ENCODE measurements at regions not wholly inside any gene's neighbourhood (a gene's known extent, or its start where the extent isn't known, plus 50 kb on each side); places are given as distances from the start of the nearest gene placed in this dataset.

DNA sequence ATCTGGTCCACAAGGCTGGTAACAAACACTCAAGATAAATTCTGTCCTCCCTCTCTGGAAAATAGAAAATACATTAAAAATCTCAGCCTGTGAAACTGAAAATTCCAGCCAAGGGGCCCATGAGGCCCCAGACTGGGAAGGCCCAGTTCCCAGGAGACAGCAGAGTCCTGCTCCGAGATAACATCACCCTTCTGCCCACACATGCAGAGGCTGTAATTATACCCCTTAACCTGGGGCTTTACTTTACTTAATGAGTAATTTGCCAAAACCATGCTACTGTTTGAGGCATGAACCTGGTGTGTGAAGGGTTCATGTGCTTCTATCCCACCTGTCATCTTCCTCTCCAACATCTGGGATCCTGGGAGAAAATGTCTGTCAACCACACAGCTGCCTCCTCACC, 398.9 kb upstream of the SULF2 start:
- peaks cover 11% of the 10 kb centered on the region for H3K27me3 Mint-ChIP-seq
- ATAC-seq (replicated peaks) = no peak
- H3K9me3 Mint-ChIP-seq = no peaks in the 10 kb centered on the region
- no peaks in the 10 kb centered on the region for H3K36me3 Mint-ChIP-seq (ENCODE audit: low read depth)
- H3K4me1 Mint-ChIP-seq = no peaks in the 10 kb centered on the region
- no peak overlapping the region for H3K27ac Mint-ChIP-seq
- no peak overlapping the region for H3K4me3 Mint-ChIP-seq

DNA sequence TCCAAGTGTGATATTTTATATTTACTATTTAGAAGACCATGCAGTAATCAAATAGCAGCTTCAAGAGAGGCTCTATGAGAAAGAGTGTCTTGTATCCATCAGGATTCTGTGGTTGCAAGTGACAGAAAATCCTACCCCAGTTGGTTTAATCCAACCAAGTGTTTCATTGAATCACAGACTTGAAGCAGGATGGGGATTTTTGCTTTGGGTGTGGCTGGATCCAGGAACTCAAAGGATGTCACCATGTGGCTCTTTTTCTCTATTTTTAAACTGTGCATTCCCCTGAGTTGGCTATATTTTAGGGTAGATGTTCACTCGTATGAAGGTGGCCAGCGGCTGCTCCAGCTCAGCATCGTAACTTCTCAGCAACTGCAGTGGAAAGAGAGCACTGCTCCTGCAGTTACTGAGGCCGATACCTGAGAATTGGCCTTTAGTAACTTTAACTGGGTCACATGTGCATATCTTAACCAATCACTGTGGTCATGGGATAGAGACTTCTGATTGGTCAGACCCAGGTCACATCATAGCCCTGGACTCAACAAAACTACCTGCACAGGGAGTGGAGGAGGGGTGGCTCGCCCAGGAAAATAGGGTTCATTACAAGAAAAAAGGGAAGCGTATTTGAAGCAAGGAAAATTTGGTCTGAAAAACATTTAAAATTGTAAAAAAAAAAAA, 396.1 kb upstream of the SULF2 start:
- H3K27ac Mint-ChIP-seq = no peak overlapping the region
- peaks cover 1% of the 10 kb centered on the region for H3K27me3 Mint-ChIP-seq
- no peak overlapping the region for H3K4me3 Mint-ChIP-seq
- ATAC-seq (replicated peaks) = no peak
- H3K36me3 Mint-ChIP-seq (ENCODE audit: low read depth) = no peaks in the 10 kb centered on the region
- H3K9me3 Mint-ChIP-seq = no peaks in the 10 kb centered on the region
- no peaks in the 10 kb centered on the region for H3K4me1 Mint-ChIP-seq

DNA sequence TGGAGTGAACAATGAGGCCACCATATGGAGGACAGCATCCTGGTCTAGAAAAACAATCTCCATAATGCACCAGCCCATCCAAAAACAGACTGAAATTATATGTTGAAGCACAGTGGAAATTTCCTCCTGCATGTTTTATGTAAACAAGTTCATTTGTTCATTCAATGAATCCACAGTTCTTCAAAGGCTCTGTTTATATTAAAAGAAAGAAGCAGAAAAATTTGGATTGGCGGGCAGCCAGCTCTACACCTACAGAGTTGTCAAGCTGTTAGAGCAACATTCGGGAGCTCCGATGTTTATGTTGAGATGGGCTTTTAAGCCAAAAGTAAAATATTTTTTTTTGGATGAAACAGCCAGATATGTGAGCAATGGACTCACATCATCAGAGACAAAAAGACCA, 395.3 kb upstream of the SULF2 start:
- Mint-ChIP-seq H3K4me1 (no peaks in the 10 kb centered on the region), H3K4me3 (no peak overlapping the region), H3K36me3 (ENCODE audit: low read depth) (no peaks in the 10 kb centered on the region), H3K27me3 (no peaks in the 10 kb centered on the region), H3K9me3 (no peaks in the 10 kb centered on the region), H3K27ac (no peak overlapping the region)
- ATAC-seq (replicated peaks) = no peak

GRCh38 chr20:48180024-48180423, 394.7 kb upstream of the SULF2 start:
- Mint-ChIP-seq H3K4me1 (no peaks in the 10 kb centered on the region), H3K27me3 (no peaks in the 10 kb centered on the region), H3K27ac (no peak overlapping the region), H3K4me3 (no peak overlapping the region), H3K36me3 (ENCODE audit: low read depth) (no peaks in the 10 kb centered on the region), H3K9me3 (no peaks in the 10 kb centered on the region)
- ATAC-seq (replicated peaks) = no peak

- Mint-ChIP-seq H3K27me3 (peaks cover 4% of the 10 kb centered on the region), H3K9me3 (no peaks in the 10 kb centered on the region), H3K36me3 (ENCODE audit: low read depth) (no peaks in the 10 kb centered on the region), H3K27ac (no peak overlapping the region), H3K4me3 (no peak overlapping the region), H3K4me1 (no peaks in the 10 kb centered on the region)
- no peak for ATAC-seq (replicated peaks)
These were observed 393.4 kb upstream of the SULF2 start for GRCh38 chr20:48178633-48179032.

DNA sequence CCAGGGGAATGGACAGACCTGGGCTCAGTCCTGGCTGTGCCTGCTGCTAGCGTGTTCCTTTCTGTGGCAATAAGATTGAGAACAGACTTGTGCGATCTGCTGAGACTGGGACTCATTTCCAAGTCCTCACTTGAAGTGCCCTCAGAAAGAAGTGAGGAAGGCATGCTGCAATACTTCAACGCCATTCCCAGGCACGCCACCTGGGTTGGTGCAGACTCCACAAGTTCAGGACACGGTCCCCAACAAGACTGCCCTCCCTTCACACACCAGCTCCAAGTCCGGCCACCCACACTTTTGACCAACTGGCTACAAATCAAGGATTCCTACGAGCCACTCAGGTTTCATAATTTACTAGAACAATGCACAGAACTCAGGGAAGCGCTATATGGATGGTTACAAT, 391.8 kb upstream of the SULF2 start:
- H3K4me1 Mint-ChIP-seq = no peaks in the 10 kb centered on the region
- no peak overlapping the region for H3K27ac Mint-ChIP-seq
- ATAC-seq (replicated peaks) = no peak
- no peaks in the 10 kb centered on the region for H3K36me3 Mint-ChIP-seq (ENCODE audit: low read depth)
- H3K4me3 Mint-ChIP-seq = no peak overlapping the region
- H3K27me3 Mint-ChIP-seq = peaks cover 10% of the 10 kb centered on the region
- no peaks in the 10 kb centered on the region for H3K9me3 Mint-ChIP-seq

DNA sequence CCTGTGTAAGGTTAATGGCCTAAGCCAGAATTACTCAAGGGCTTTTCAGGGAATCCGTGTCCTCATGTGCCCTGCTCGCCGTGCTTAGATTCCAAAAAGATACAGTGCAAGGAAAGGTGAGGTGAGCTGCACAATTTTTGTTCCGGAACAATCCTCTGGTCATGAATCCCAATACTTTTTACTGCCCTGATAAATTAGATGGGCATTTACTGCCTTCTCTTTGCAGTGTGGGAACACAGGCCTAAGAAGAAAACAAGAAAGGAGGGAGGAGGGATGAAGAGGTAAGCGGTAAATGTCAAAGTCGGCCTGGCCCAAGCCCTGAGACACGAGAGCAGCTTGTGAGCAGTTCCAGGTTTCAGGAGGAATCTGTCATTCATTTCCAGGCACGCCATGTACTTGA, 390.9 kb upstream of the SULF2 start:
- Mint-ChIP-seq H3K4me3 (no peak overlapping the region), H3K36me3 (ENCODE audit: low read depth) (no peaks in the 10 kb centered on the region), H3K9me3 (no peaks in the 10 kb centered on the region), H3K4me1 (no peaks in the 10 kb centered on the region), H3K27ac (no peak overlapping the region), H3K27me3 (peaks cover 13% of the 10 kb centered on the region)
- no peak for ATAC-seq (replicated peaks)

- no peak for ATAC-seq (replicated peaks)
- Mint-ChIP-seq H3K27me3 (peaks cover 13% of the 10 kb centered on the region), H3K36me3 (ENCODE audit: low read depth) (no peaks in the 10 kb centered on the region), H3K4me1 (no peaks in the 10 kb centered on the region), H3K4me3 (no peak overlapping the region), H3K9me3 (no peaks in the 10 kb centered on the region), H3K27ac (no peak overlapping the region)
These were observed 390.0 kb upstream of the SULF2 start for GRCh38 chr20:48175261-48175660.

DNA sequence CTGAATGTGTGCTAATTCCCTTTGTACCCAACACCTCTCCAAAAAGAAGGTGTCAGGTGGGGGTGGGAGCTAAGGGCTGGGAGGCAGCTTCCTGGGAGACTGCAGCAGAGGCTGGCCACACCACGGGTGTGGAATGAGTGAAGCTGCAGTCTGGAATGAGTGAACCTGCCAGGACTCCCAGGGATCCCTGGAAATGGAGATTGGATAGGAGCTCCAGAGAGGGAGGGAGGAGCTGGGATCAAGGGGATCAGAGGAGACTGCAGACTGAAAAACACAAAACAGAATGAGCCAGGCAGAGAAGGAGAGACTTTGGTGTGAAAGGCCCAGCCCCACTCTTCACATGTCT, 387.0 kb upstream of the SULF2 start:
- peaks cover 16% of the 10 kb centered on the region for H3K27me3 Mint-ChIP-seq
- ATAC-seq (replicated peaks) = no peak
- no peak overlapping the region for H3K27ac Mint-ChIP-seq

GRCh38 chr20:48171626-48172356, 386.5 kb upstream of the SULF2 start:
- H3K9me3 Mint-ChIP-seq = no peaks in the 10 kb centered on the region
- no peak for ATAC-seq (replicated peaks)
- no peaks in the 10 kb centered on the region for H3K36me3 Mint-ChIP-seq (ENCODE audit: low read depth)
- H3K4me1 Mint-ChIP-seq = no peaks in the 10 kb centered on the region
- peaks cover 16% of the 10 kb centered on the region for H3K27me3 Mint-ChIP-seq
- no peak overlapping the region for H3K4me3 Mint-ChIP-seq
- no peak overlapping the region for H3K27ac Mint-ChIP-seq

More for the DNA sequence above, 387.0 kb upstream of the SULF2 start:
- Mint-ChIP-seq H3K4me3 (no peak overlapping the region), H3K36me3 (ENCODE audit: low read depth) (no peaks in the 10 kb centered on the region), H3K4me1 (no peaks in the 10 kb centered on the region), H3K9me3 (no peaks in the 10 kb centered on the region)

DNA sequence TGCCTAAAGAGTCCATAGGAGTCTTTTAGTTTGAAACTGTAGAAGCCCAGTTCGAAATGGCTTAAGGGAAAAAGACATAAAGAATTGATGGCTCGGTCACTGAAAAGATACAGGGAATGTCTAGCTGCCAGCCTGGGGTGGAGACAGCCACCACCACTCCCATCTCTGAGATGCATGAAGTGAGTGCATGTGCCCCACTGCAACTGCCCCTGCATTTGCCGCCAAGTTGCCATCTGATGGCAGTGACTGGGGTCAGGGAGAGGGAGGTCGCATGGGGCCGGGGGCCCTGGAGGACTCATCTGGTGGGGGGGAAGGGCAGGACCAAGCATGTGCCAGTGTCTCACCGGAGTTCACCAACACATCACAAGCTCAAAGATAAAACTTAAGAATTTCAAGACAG, 385.8 kb upstream of the SULF2 start:
- no peaks in the 10 kb centered on the region for H3K36me3 Mint-ChIP-seq (ENCODE audit: low read depth)
- no peak for ATAC-seq (replicated peaks)
- H3K27me3 Mint-ChIP-seq = peaks cover 16% of the 10 kb centered on the region
- H3K27ac Mint-ChIP-seq = no peak overlapping the region
- H3K4me3 Mint-ChIP-seq = no peak overlapping the region
- H3K9me3 Mint-ChIP-seq = no peaks in the 10 kb centered on the region
- H3K4me1 Mint-ChIP-seq = no peaks in the 10 kb centered on the region

DNA sequence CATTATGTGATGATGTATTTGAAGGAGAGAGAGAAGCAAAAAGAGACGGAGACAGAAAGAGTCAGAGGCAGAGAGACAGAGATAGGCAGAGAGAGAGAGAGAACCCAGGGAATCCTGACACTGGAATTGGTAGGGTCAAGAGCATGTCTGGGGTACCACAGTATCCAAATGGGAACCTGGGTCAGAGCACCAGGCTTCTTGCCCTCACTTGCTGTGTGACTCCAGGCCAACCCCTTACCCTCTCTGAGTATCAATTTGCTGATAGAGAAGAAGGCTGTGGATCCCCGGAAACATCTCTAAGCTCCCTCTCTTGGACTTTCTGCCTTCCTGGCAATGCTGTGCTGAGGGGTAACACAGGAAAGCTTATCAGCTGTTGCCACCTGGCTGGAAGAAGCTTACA, 385.3 kb upstream of the SULF2 start:
- H3K27ac Mint-ChIP-seq = no peak overlapping the region
- H3K36me3 Mint-ChIP-seq (ENCODE audit: low read depth) = no peaks in the 10 kb centered on the region
- no peak for ATAC-seq (replicated peaks)
- no peaks in the 10 kb centered on the region for H3K9me3 Mint-ChIP-seq
- peaks cover 16% of the 10 kb centered on the region for H3K27me3 Mint-ChIP-seq
- H3K4me3 Mint-ChIP-seq = no peak overlapping the region
- no peaks in the 10 kb centered on the region for H3K4me1 Mint-ChIP-seq

- no peak for ATAC-seq (replicated peaks)
- Mint-ChIP-seq H3K4me3 (no peak overlapping the region), H3K4me1 (no peaks in the 10 kb centered on the region), H3K9me3 (no peaks in the 10 kb centered on the region), H3K27me3 (peaks cover 21% of the 10 kb centered on the region), H3K36me3 (ENCODE audit: low read depth) (no peaks in the 10 kb centered on the region), H3K27ac (no peak overlapping the region)
These were observed 384.5 kb upstream of the SULF2 start for GRCh38 chr20:48169650-48170225.

GRCh38 chr20:48166082-48166835, 381.0 kb upstream of the SULF2 start:
- Mint-ChIP-seq H3K4me1 (peaks cover 5% of the 10 kb centered on the region), H3K9me3 (no peaks in the 10 kb centered on the region), H3K4me3 (no peak overlapping the region), H3K36me3 (ENCODE audit: low read depth) (no peaks in the 10 kb centered on the region), H3K27ac (no peak overlapping the region), H3K27me3 (peaks cover 14% of the 10 kb centered on the region)
- ATAC-seq (replicated peaks) = no peak

- peaks cover 19% of the 10 kb centered on the region for H3K27me3 Mint-ChIP-seq
- H3K27ac Mint-ChIP-seq = no peak overlapping the region
- H3K4me3 Mint-ChIP-seq = no peak overlapping the region
- ATAC-seq (replicated peaks) = no peak
- H3K4me1 Mint-ChIP-seq = peaks cover 5% of the 10 kb centered on the region
- H3K36me3 Mint-ChIP-seq (ENCODE audit: low read depth) = no peaks in the 10 kb centered on the region
- no peaks in the 10 kb centered on the region for H3K9me3 Mint-ChIP-seq
These were observed 380.1 kb upstream of the SULF2 start for GRCh38 chr20:48165401-48165685.

Data from activated T-helper 17 cell treated with anti-CD3 and anti-CD28 coated beads, Interleukin-2, amount 50 U/mL, for 72 hours (primary cell).